OCI-M1 (cell line): ENCODE measurements at regions not wholly inside any gene's neighbourhood (a gene's known extent, or its start where the extent isn't known, plus 50 kb on each side); places are given as distances from the start of the nearest gene placed in this dataset.
"Not testable (repeated sequence)": the region's sequence is repeated elsewhere in the genome, so short reads cannot be mapped to it uniquely, and the experiment has no call there.

Source experiments
- DNase-seq: peaks from one replicate; lab custom pipeline; 2025; lab: John Stamatoyannopoulos, UW

- not testable (repeated sequence) for DNase-seq
Observed at GRCh38 chr2:158866082-158866481, 71.0 kb downstream of the DAPL1 start.

- DNase-seq = not testable (repeated sequence)
Observed at GRCh38 chr2:158867531-158868191, 72.5 kb downstream of the DAPL1 start.

- DNase-seq = not testable (repeated sequence)
Observed at GRCh38 chr2:158868386-158868785, 73.3 kb downstream of the DAPL1 start.

GRCh38 chr2:158869122-158869521, 74.0 kb downstream of the DAPL1 start:
- DNase-seq = not testable (repeated sequence)

- DNase-seq = not testable (repeated sequence)
Observed at GRCh38 chr2:158869609-158870008, 74.5 kb downstream of the DAPL1 start.

- no peak for DNase-seq
Observed at GRCh38 chr2:158878003-158878402, 82.9 kb downstream of the DAPL1 start.

- DNase-seq = no peak
Observed at GRCh38 chr2:158879229-158879903, 84.2 kb downstream of the DAPL1 start.

- DNase-seq = peak; percentile 51
Observed at GRCh38 chr2:158882297-158882696, 86.1 kb upstream of the TANC1 start.

- not testable (repeated sequence) for DNase-seq
Observed at GRCh38 chr2:158884552-158884951, 83.9 kb upstream of the TANC1 start.

GRCh38 chr2:158885018-158885678, 83.3 kb upstream of the TANC1 start:
- not testable (repeated sequence) for DNase-seq

- not testable (repeated sequence) for DNase-seq
Observed at GRCh38 chr2:158885679-158886050, 82.8 kb upstream of the TANC1 start.

GRCh38 chr2:158889135-158889853, 79.1 kb upstream of the TANC1 start:
- no peak for DNase-seq

- DNase-seq = no peak
Observed at GRCh38 chr2:158890296-158890905, 78.0 kb upstream of the TANC1 start.

- no peak for DNase-seq
Observed at GRCh38 chr2:158893026-158893425, 75.4 kb upstream of the TANC1 start.

- no peak for DNase-seq
Observed at GRCh38 chr2:158893474-158893873, 75.0 kb upstream of the TANC1 start.

GRCh38 chr2:158894078-158894477, 74.4 kb upstream of the TANC1 start:
- DNase-seq = no peak

- DNase-seq = no peak
Observed at GRCh38 chr2:158894572-158894971, 73.9 kb upstream of the TANC1 start.

- no peak for DNase-seq
Observed at GRCh38 chr2:158900345-158900744, 68.1 kb upstream of the TANC1 start.

GRCh38 chr2:158902005-158902398, 66.4 kb upstream of the TANC1 start:
- DNase-seq = no peak

- no peak for DNase-seq
Observed at GRCh38 chr2:158903711-158904405, 64.6 kb upstream of the TANC1 start.

GRCh38 chr2:158904627-158905177, 63.7 kb upstream of the TANC1 start:
- no peak for DNase-seq
